Tibial artery (tissue), 4 donors: ENCODE measurements at regions not wholly inside any gene's neighbourhood (a gene's known extent, or its start where the extent isn't known, plus 50 kb on each side); places are given as distances from the start of the nearest gene placed in this dataset.

Experiments
- DNase-seq, 2 donors: peaks; one replicate each; pipeline ENCODE4 v3.0.0-alpha.2; 2019
- H3K27ac ChIP-seq, 2 donors: fragments of 200-600 bp; sonication (generic) in 1 of 2; 1 replicate in 1 of 2; 2 replicates in 1 of 2; pipeline ENCODE4 v1.5.1; 2018 to 2019; ENCODE audit warnings: mild to moderate bottlenecking in 1 of 2
- H3K27me3 ChIP-seq, 2 donors: fragments of 200-600 bp; sonication (generic) in 1 of 2; one replicate each; pipeline versions ENCODE4 v1.5.1 to v1.6.0; 2016 to 2019
- H3K36me3 ChIP-seq, 3 donors: fragments of 200-600 bp; sonication (generic) in 2 of 3; one replicate each; pipeline ENCODE4 v1.5.1; 2016 to 2019; ENCODE audit warnings: mild to moderate bottlenecking in 2 of 3
- H3K4me1 ChIP-seq, 4 donors: fragments of 200-600 bp; sonication (generic) in 2 of 4; 1 replicate in 3 of 4; 2 replicates in 1 of 4; pipeline ENCODE4 v1.5.1; 2016 to 2019
- H3K4me3 ChIP-seq, 2 donors: fragments of 200-600 bp; sonication (generic) in 1 of 2; 1 replicate in 1 of 2; 2 replicates in 1 of 2; pipeline ENCODE4 v1.5.1; 2018 to 2019; ENCODE audit warnings: mild to moderate bottlenecking in 2 of 2
- H3K9me3 ChIP-seq, 3 donors: fragments of 200-600 bp; sonication (generic) in 1 of 3; one replicate each; pipeline ENCODE4 v1.5.1; 2016 to 2019
- CTCF ChIP-seq, 2 experiments: fragments of 200-600 bp in 1 of 2; fragments of 450-650 bp in 1 of 2; IDR thresholded peaks; one replicate each; pipeline ENCODE4 v1.5.1; 2017 to 2019; ENCODE audit warnings: antibody characterized with exemption in 2 of 2, mild to moderate bottlenecking in 1 of 2, moderate library complexity in 1 of 2
- intact Hi-C: fragments of 100-400 bp; cut with DNase I; formaldehyde crosslinking; loops from one replicate; pipeline ENCODE4 v1.15.0; 2023; ENCODE audit warnings: low total_unique reads

GRCh38 chr15:101543431-101543830 is 53.9 kb upstream of the PCSK6 start:
- Histone ChIP-seq H3K9me3 (no peaks in the 10 kb centered on the region), H3K4me1 (no peaks in the 10 kb centered on the region), H3K27me3 (peaks cover 0 to 30% of the 10 kb centered on the region in 2 donors), H3K36me3 (no peaks in the 10 kb centered on the region), H3K27ac (no peak overlapping the region), H3K4me3 (no peak overlapping the region)
- intact Hi-C loops = no loop called here
- no peak for TF ChIP-seq CTCF (IDR thresholded peaks at IDR 0.05)
- DNase-seq = no peak

DNA sequence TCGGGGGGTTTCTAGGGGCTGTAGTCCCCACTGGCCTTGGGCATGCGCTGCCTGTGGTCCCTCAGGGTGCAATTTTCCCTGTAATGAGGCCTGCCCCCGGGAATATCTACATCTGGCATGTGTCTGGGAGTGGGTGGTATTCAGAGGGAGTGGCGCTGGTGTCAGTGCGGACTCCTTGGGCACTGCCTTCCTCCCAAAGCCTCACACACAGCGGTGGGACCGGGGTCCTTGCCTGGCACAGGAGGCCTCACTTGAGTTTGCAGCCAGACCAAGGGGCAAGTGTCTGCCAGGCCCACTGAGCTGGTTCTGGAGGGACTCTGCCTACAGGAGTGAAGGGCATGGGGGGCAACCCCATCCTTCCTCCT is 53.5 kb upstream of the PCSK6 start:
- Histone ChIP-seq H3K4me1 (no peaks in the 10 kb centered on the region), H3K4me3 (no peak overlapping the region), H3K27ac (no peak overlapping the region), H3K27me3 (peaks cover 0 to 30% of the 10 kb centered on the region in 2 donors), H3K9me3 (no peaks in the 10 kb centered on the region), H3K36me3 (no peaks in the 10 kb centered on the region)
- DNase-seq = no peak
- intact Hi-C loops = no loop called here
- TF ChIP-seq CTCF (IDR thresholded peaks at IDR 0.05) = no peak

DNA sequence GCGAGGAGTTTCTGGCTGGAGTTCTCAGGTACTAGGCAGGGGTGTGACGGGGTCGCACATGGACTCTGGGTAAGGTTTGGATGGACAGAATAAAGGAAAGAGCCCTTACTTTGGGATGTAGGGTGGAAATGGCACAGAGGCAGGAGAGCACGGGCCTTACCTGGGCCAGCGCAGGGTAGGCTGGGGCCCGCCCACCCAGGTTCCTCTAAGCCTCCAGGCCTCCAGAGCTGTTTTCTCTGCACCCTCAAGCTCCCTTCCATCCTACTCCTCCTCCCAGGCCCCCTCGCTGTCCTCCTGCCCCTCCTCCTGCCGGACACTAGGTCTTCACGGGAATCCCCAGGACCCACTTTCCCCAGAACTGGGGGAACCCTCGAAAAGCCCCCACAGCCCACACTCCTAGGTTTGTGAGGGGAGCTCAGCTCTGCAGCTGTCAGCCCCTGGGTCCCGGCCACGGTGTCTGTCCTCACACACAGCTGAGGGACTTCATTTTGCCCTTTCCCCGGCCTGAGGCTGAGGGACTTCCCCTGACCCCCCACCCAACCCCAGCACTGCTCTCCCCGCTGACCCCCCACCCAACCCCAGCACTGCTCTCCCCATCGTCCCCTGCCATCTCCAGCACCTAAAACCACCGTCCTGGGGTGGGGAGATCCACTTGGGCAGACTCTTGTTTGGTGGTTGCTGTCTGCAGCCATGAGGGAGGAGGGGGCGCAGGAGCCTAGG is 53.0 kb upstream of the PCSK6 start:
- intact Hi-C loops = no loop called here
- no peak for TF ChIP-seq CTCF (IDR thresholded peaks at IDR 0.05)
- DNase-seq = peak in 1 of 2 donors; percentile 40
- no peaks in the 10 kb centered on the region for H3K36me3 ChIP-seq
- no peaks in the 10 kb centered on the region for H3K9me3 ChIP-seq
- no peak overlapping the region for H3K27ac ChIP-seq
- peaks cover 0 to 30% of the 10 kb centered on the region in 2 donors for H3K27me3 ChIP-seq
- no peak overlapping the region for H3K4me3 ChIP-seq
- no peaks in the 10 kb centered on the region for H3K4me1 ChIP-seq

DNA sequence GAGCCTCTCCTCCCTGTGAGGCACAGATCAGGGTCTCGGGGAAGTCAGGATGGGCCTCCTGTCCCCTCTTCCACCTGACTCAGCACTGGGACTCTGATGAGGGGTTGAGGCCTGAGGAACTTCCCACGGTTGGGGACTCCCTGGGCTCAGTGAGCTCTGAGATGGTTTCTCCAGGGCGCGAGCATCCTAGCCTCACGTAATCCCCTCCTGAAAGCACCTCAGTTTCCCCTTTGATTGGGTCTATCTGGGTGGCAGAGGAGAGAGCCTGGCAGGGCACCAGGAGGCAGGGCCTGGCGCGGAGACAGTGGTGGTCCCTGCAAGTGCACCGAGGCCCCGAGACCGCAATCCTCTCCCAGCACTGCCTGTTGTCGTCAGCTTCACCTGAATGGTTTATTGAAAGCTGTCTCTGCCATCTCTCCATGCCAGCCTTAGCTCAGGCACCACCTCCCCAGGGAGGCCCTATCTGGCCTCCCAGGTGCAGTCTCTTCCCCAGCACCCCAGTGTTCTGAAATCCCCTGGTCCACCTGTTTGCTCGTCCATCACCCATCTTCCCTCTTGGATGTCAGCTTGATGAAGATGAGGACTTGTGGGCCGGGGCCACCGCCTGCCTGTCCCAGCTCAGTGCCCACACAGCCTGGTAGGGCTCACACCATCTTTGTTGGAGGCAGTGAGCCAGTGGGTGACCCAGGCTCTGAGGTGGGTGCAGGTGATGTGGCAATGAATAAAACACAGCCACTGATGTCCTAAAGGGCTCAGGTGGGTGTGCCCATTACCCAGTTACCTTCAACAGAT is 52.2 kb upstream of the PCSK6 start:
- no peaks in the 10 kb centered on the region for H3K36me3 ChIP-seq
- no peaks in the 10 kb centered on the region for H3K9me3 ChIP-seq
- no peak overlapping the region for H3K4me3 ChIP-seq
- no peak overlapping the region for H3K27ac ChIP-seq
- H3K4me1 ChIP-seq = no peaks in the 10 kb centered on the region
- H3K27me3 ChIP-seq = peaks cover 0 to 30% of the 10 kb centered on the region in 2 donors
- intact Hi-C loops = no loop called here
- DNase-seq = no peak
- no peak for TF ChIP-seq CTCF (IDR thresholded peaks at IDR 0.05)

DNA sequence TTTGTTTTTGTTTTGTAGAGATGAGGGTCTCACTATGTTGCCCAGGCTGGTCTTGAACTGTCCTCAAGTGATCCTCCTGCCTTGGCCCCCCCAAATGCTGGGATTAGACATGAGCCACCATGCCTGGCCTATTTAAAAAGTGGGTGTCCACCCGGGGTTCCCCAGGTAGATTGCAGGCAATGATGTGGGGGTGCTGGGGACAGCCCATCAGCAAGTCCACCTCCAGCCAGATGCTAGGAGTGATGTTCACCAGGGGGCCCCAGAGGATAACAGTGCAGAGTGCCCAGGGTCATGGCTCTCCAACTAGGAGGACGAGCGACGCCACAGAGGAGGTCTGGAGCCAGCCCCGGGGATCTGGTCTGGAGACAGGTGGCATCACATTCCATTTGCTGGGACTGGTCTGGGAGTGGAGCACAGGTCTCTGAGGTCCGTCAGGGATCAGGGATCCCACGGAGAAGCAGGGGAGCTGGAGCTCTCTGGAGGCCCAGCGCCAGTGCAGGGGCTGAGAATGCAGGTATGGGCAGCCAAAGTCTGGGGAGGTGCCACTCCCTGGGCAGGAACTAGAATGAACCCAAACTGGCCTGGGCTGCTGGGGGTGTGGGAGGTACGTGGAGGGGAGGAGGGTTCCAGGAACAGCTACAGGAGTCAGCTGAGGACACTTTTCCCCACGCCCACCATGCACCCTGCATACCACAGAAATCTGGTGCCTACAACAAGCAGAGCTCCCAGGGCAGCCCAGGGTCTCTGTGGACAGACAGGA is 51.2 kb upstream of the PCSK6 start:
- peaks cover 0 to 23% of the 10 kb centered on the region in 2 donors for H3K27me3 ChIP-seq
- no peak for DNase-seq
- H3K4me1 ChIP-seq = no peaks in the 10 kb centered on the region
- no peak overlapping the region for H3K4me3 ChIP-seq
- H3K9me3 ChIP-seq = no peaks in the 10 kb centered on the region
- H3K27ac ChIP-seq = no peak overlapping the region
- no peak for TF ChIP-seq CTCF (IDR thresholded peaks at IDR 0.05)
- H3K36me3 ChIP-seq = no peaks in the 10 kb centered on the region
- intact Hi-C loops = no loop called here
